ENCODE measurements at regions not wholly inside any gene's neighbourhood (a gene's known extent, or its start where the extent isn't known, plus 50 kb on each side); places are given as distances from the start of the nearest gene placed in this dataset.

- H3K4me3 ChIP-seq (ENCODE audit: low read depth, low read length): no peak overlapping the region
- no peaks in the 10 kb centered on the region for H3K4me1 ChIP-seq (ENCODE audit: control insufficient read depth, insufficient read depth, low read length)
- ChIA-PET POLR2A (no interaction called here), CTCF (no interaction called here)
- no peaks in the 10 kb centered on the region for H3K9me3 ChIP-seq (ENCODE audit: control insufficient read depth, insufficient read depth, low read depth, low read length)
- H3K27ac ChIP-seq (ENCODE audit: extremely low read depth, low read depth, low read length): no peak overlapping the region
- no peaks in the 10 kb centered on the region for H3K36me3 ChIP-seq (ENCODE audit: control insufficient read depth in 2 of 2, insufficient read depth in 1 of 2, low read length in 2 of 2)
- no peak for TF ChIP-seq ZNF555 (tag by site-specific recombination; conservative IDR thresholded peaks at IDR 0.05)
- TF ChIP-seq ZNF140 (tag by site-specific recombination; IDR thresholded peaks at IDR 0.05): no peak
- TF ChIP-seq ZNF585B (tag by site-specific recombination; IDR thresholded peaks at IDR 0.05): no peak
- TF ChIP-seq ZNF610 (tag by site-specific recombination; IDR thresholded peaks at IDR 0.05; ENCODE audit: borderline replicate concordance): no peak
- no peak for TF ChIP-seq ZFHX2 (tag by site-specific recombination; conservative IDR thresholded peaks at IDR 0.05)
- TF ChIP-seq, protein P1, sequence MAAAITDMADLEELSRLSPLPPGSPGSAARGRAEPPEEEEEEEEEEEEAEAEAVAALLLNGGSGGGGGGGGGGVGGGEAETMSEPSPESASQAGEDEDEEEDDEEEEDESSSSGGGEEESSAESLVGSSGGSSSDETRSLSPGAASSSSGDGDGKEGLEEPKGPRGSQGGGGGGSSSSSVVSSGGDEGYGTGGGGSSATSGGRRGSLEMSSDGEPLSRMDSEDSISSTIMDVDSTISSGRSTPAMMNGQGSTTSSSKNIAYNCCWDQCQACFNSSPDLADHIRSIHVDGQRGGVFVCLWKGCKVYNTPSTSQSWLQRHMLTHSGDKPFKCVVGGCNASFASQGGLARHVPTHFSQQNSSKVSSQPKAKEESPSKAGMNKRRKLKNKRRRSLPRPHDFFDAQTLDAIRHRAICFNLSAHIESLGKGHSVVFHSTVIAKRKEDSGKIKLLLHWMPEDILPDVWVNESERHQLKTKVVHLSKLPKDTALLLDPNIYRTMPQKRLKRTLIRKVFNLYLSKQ (tag by site-specific recombination; IDR thresholded peaks at IDR 0.05; ENCODE audit: borderline replicate concordance): no peak
- no peak for TF ChIP-seq ZNF560 (tag by site-specific recombination; IDR thresholded peaks at IDR 0.05; ENCODE audit: borderline replicate concordance)
- TF ChIP-seq ZNF544 (tag by site-specific recombination; IDR thresholded peaks at IDR 0.05): no peak
- no peak for TF ChIP-seq ZBTB1 (tag by site-specific recombination; IDR thresholded peaks at IDR 0.05)
- no peak for TF ChIP-seq MEIS1 (CRISPR knock-in tag; IDR thresholded peaks at IDR 0.05; ENCODE audit: borderline replicate concordance)
These were observed 412.7 kb upstream of the BRINP1 start for GRCh38 chr9:119781886-119782285.

DNA sequence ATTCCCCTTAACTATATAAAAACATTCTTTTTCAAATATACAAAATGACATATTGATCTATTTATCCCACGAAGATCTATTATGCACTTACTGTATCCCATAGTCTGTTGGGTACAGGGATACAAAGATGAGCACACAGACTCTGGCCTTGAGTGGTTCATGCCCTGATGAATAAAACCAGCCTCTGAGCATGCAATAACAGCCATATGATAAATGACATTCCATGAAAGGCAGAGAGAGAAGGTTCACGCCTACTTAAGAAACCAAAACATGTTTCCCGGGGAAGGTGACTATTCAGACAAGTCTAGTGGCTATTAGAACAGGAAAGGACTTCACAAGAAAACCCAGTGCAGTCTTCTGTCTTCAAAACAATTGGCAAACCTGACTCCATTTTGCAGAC, 406.2 kb upstream of the BRINP1 start:
- Histone ChIP-seq H3K4me1 (ENCODE audit: control insufficient read depth, insufficient read depth, low read length) (no peaks in the 10 kb centered on the region), H3K9me3 (ENCODE audit: control insufficient read depth, insufficient read depth, low read depth, low read length) (no peaks in the 10 kb centered on the region), H3K27ac (ENCODE audit: extremely low read depth, low read depth, low read length) (no peak overlapping the region), H3K36me3 (ENCODE audit: control insufficient read depth in 2 of 2, insufficient read depth in 1 of 2, low read length in 2 of 2) (no peaks in the 10 kb centered on the region), H3K4me3 (ENCODE audit: low read depth, low read length) (no peak overlapping the region)
- CTCF ChIA-PET: no interaction called here
- POLR2A ChIA-PET: no interaction called here
- TF ChIP-seq ZNF292 (tag by site-specific recombination; IDR thresholded peaks at IDR 0.05; ENCODE audit: borderline replicate concordance, low read depth) (no peak), ZNF449 (tag by site-specific recombination; IDR thresholded peaks at IDR 0.05) (no peak), ZNF660 (tag by site-specific recombination; IDR thresholded peaks at IDR 0.05) (no peak), ZNF146 (tag by site-specific recombination; IDR thresholded peaks at IDR 0.05) (no peak), ZNF544 (tag by site-specific recombination; IDR thresholded peaks at IDR 0.05) (no peak), ZNF623 (tag by site-specific recombination; IDR thresholded peaks at IDR 0.05) (no peak), IKZF3 (tag by site-specific recombination; IDR thresholded peaks at IDR 0.05) (no peak), ZNF114 (tag by site-specific recombination; IDR thresholded peaks at IDR 0.05) (no peak), ZEB2 (tag by site-specific recombination; IDR thresholded peaks at IDR 0.05) (no peak), ZNF16 (tag by site-specific recombination; IDR thresholded peaks at IDR 0.05; ENCODE audit: low read depth) (no peak), PRDM1 (tag by site-specific recombination; IDR thresholded peaks at IDR 0.05) (no peak), ZNF776 (tag by site-specific recombination; IDR thresholded peaks at IDR 0.05; ENCODE audit: borderline replicate concordance) (no peak), ZNF48 (tag by site-specific recombination; IDR thresholded peaks at IDR 0.05) (no peak), ZBTB44 (tag by site-specific recombination; IDR thresholded peaks at IDR 0.05) (no peak), HOXA7 (CRISPR knock-in tag; IDR thresholded peaks at IDR 0.05; ENCODE audit: borderline replicate concordance) (no peak), TRIM28 (IDR thresholded peaks at IDR 0.05; ENCODE audit: borderline replicate concordance, low read length) (no peak)

Measured in HEK293 (cell line).